OCI-LY3 (cell line): ENCODE measurements at regions not wholly inside any gene's neighbourhood (a gene's known extent, or its start where the extent isn't known, plus 50 kb on each side); places are given as distances from the start of the nearest gene placed in this dataset.

ENCODE experiments used
- H2AFZ ChIP-seq: fragments of 200-600, 300-600 bp; shearing (Covaris generic); 2 replicates; pipeline ENCODE4 v1.6.0; 2014; ENCODE audit warnings: antibody characterized with exemption, low read depth, low read length
- H3K27ac ChIP-seq: fragments of 200-600, 300-600 bp; sonication (generic); 2 replicates; pipeline ENCODE4 v1.5.1; 2014; ENCODE audit warnings: mild to moderate bottlenecking, low read length, moderate library complexity, mixed read lengths
- H3K27me3 ChIP-seq: fragments of 200-600, 300-600 bp; sonication (generic); 2 replicates; pipeline ENCODE4 v1.6.1; 2014; ENCODE audit warnings: low read depth, low read length, mixed read lengths
- H3K36me3 ChIP-seq: fragments of 200-600, 300-600 bp; sonication (generic); replicated peaks from 2 replicates; pipeline ENCODE3; 2014; ENCODE audit warnings: low read depth, low read length, mixed read lengths
- H3K4me1 ChIP-seq: fragments of 300-600, 200-600 bp; sonication (generic); 2 replicates; pipeline ENCODE4 v1.6.1; 2014; ENCODE audit warnings: low read length, mixed read lengths
- H3K4me2 ChIP-seq: fragments of 200-600, 300-600 bp; sonication (generic); 2 replicates; pipeline ENCODE4 v1.6.1; 2014; ENCODE audit warnings: low read length, mixed read lengths
- H3K4me3 ChIP-seq: fragments of 300-600, 200-600 bp; sonication (generic); 2 replicates; pipeline ENCODE4 v1.5.1; 2014; ENCODE audit warnings: antibody characterized with exemption, mild to moderate bottlenecking, low read length, moderate library complexity
- H3K79me2 ChIP-seq: fragments of 300-600, 200-600 bp; shearing (Covaris generic); 2 replicates; pipeline ENCODE4 v1.6.1; 2014; ENCODE audit warnings: mild to moderate bottlenecking, low read length, mixed read lengths
- H3K9ac ChIP-seq: fragments of 300-600, 200-600 bp; shearing (Covaris generic); 2 replicates; pipeline ENCODE4 v1.6.0; 2014; ENCODE audit warnings: mild to moderate bottlenecking, low read length, moderate library complexity
- H3K9me3 ChIP-seq: fragments of 200-600, 300-600 bp; shearing (Covaris generic); 2 replicates; pipeline ENCODE4 v1.6.1; 2014; ENCODE audit warnings: low read length, mixed read lengths; ENCODE audit not compliant: insufficient read depth
- H4K20me1 ChIP-seq: fragments of 200-600, 300-600 bp; sonication (generic); 2 replicates; pipeline ENCODE4 v1.6.1; 2016; ENCODE audit warnings: low read length, mixed read lengths; ENCODE audit not compliant: insufficient read depth
- CTCF ChIP-seq: fragments of 200-600, 300-600 bp; sonication (generic); IDR thresholded peaks from 2 replicates; pipeline ENCODE4 v1.5.1; 2014; ENCODE audit warnings: antibody characterized with exemption, low read length, low read depth
- EZH2phosphoT487 ChIP-seq: fragments of 200-600 bp; shearing (Covaris generic); IDR thresholded peaks from 2 replicates; pipeline ENCODE4 v1.6.1; 2018; ENCODE audit warnings: antibody characterized with exemption, mixed run types, low read depth

DNA sequence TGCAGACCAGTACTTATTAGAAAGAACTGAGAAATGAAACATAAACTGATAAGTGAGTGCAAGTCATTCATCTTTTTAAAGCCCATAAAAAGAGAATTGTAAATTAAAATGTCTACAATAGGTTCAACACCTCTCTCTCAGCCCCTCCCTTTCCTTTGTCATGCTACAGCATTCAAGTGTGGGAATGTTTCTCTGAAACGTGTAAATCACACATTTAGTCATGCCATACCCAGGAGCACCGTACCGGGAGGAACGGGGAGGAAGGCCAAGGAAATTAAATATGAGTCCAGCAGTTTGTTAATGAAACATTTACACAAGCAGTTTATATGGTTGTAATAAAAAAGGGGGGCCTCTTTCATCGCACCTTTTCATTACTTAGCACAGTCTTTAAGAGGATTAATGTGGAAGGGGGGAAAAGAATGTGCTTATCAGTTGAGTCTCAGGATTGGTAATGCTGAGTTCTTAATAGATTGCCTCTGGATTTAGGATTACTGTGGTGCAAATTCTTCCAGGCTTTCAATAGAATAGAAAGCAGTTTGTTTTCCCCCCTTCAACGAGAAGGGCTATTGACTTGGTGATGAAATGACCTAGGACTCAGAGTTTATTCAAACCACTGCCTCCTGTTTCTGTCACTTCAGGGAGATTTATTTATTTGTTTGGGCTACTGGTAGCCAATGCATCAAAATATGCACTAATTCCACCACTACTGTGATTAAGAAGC lies 176.0 kb upstream of the ZNF608 start:
- no peaks in the 10 kb centered on the region for H3K9me3 ChIP-seq
- no peaks in the 10 kb centered on the region for H3K27me3 ChIP-seq
- H3K36me3 ChIP-seq: no peaks in the 10 kb centered on the region
- H4K20me1 ChIP-seq: no peaks in the 10 kb centered on the region
- H3K9ac ChIP-seq: peak overlapping the region; percentile 56; the same call in 1 of the 2 replicates
- peaks cover 54% of the 10 kb centered on the region for H3K4me1 ChIP-seq
- H3K4me3 ChIP-seq: peak overlapping the region; percentile 65
- H3K4me2 ChIP-seq: peak overlapping the region; percentile 80
- TF ChIP-seq CTCF (no peak), EZH2phosphoT487 (no peak)
- H3K27ac ChIP-seq: peak overlapping the region; percentile 83
- H3K79me2 ChIP-seq: no peaks in the 10 kb centered on the region
- H2AFZ ChIP-seq: peak overlapping the region; percentile 27; the same call in 1 of the 2 replicates

GRCh38 chr5:124923131-124923530 lies 176.7 kb upstream of the ZNF608 start:
- Histone ChIP-seq H3K79me2 (no peaks in the 10 kb centered on the region), H3K9me3 (no peaks in the 10 kb centered on the region), H3K9ac (no peak overlapping the region), H3K36me3 (no peaks in the 10 kb centered on the region), H3K27me3 (no peaks in the 10 kb centered on the region), H3K4me2 (0 out of 2 replicates have a peak overlapping the region, but pooled peaks have one; percentile 80), H4K20me1 (no peaks in the 10 kb centered on the region), H2AFZ (peak overlapping the region; percentile 27; the same call in 1 of the 2 replicates), H3K4me3 (no peak overlapping the region), H3K4me1 (peaks cover 54% of the 10 kb centered on the region), H3K27ac (no peak overlapping the region; the same call in 1 of the 2 replicates)
- TF ChIP-seq EZH2phosphoT487: no peak
- TF ChIP-seq CTCF: no peak

DNA sequence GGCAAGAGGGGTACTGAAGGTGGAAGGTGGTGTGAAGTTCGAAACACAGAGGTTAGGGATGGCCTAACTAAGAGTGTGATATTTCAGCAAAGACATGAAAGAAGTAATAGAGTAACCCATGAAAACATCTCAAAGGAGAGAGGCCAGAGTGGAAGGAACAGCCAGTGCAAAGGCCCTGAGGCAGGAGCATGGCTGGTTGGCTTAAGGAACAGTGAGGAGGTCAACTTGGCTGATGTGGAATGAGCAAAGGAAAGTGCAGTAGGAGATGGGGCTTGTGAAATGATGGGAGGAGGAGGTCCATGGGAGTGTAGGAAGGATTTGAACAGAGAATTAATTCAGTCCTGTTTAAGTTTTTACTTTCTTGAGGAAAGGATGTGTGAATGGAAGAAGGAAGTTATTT lies 178.3 kb upstream of the ZNF608 start:
- Histone ChIP-seq H2AFZ (no peak overlapping the region), H3K79me2 (no peaks in the 10 kb centered on the region), H3K9me3 (no peaks in the 10 kb centered on the region), H3K36me3 (no peaks in the 10 kb centered on the region), H3K4me1 (peaks cover 43% of the 10 kb centered on the region), H3K4me2 (no peak overlapping the region), H3K4me3 (no peak overlapping the region), H3K27ac (no peak overlapping the region), H4K20me1 (no peaks in the 10 kb centered on the region), H3K9ac (no peak overlapping the region), H3K27me3 (no peaks in the 10 kb centered on the region)
- TF ChIP-seq EZH2phosphoT487: no peak
- no peak for TF ChIP-seq CTCF

GRCh38 chr5:124927735-124928134 lies 181.3 kb upstream of the ZNF608 start:
- Histone ChIP-seq H3K9ac (no peak overlapping the region), H3K27ac (no peak overlapping the region), H3K27me3 (no peaks in the 10 kb centered on the region), H4K20me1 (no peaks in the 10 kb centered on the region), H3K4me2 (no peak overlapping the region), H3K79me2 (no peaks in the 10 kb centered on the region), H3K4me3 (no peak overlapping the region), H2AFZ (no peak overlapping the region), H3K9me3 (no peaks in the 10 kb centered on the region), H3K36me3 (no peaks in the 10 kb centered on the region), H3K4me1 (peaks cover 17% of the 10 kb centered on the region)
- TF ChIP-seq EZH2phosphoT487 (no peak), CTCF (no peak)
